Activated naive CD8-positive, alpha-beta T cell treated with anti-CD3 and anti-CD28 coated beads, Interleukin-2, amount 50 U/mL, for 16 hours (primary cell): ENCODE measurements at regions not wholly inside any gene's neighbourhood (a gene's known extent, or its start where the extent isn't known, plus 50 kb on each side); places are given as distances from the start of the nearest gene placed in this dataset.

Experiments
- DNase-seq: peaks from one replicate; pipeline ENCODE4 v3.0.0-alpha.2; 2020; ENCODE audit warnings: low read depth, low spot score

DNA sequence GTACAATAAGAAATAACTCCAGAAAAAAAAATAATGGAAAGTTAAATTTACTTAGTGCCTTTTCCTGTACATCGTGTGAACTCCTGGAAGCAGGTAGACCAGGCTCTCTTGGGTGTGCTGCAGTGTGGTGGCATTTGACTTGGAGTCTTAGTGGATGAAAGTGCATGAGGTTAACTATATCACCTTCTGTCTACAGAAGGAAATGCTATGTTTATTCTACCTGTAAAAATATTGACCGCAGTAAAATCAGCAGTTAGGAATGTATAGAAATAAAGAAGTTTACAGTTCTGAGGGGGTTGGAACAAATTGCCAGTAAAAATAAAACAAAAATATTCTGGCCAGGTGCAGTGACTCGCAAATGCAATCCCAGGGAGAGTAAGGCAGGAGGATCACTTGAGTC is 722.1 kb downstream of the LIG4 start:
- no peak for DNase-seq

- no peak for DNase-seq
These were observed 732.6 kb downstream of the LIG4 start for GRCh38 chr13:107482688-107483087.

- no peak for DNase-seq
These were observed 735.2 kb downstream of the LIG4 start for GRCh38 chr13:107480130-107480529.

DNA sequence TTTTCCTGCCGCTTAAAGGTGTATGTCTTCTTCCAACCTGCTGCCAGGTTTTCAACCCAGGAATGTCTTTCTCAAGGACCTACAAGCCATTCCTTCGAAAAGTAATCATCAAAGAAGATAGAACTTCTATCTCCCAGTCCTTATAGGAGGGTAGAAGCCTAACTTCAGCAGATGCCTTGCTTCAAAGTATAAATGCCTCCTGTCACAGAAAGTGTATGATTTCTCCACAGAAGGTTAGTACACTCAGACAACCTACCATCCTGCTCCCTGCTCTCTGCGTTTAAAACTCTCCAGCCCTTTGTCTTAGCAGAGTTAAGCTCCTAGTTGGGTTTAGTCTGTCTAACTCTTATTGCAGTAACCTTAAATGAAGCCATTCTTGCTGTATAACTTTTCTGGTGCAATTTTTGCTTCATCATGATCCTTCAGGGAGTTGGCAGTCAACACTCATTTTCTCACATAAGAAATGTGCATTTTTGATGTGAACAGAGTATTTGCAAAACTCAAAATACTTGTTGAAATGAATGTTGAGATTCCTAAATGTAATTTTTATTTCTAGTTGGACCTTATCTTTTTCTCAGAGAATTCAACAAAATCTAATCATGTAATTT is 737.5 kb downstream of the LIG4 start:
- DNase-seq, result no peak

- no peak for DNase-seq
These were observed 739.4 kb downstream of the LIG4 start for GRCh38 chr13:107475753-107476453.

GRCh38 chr13:107473253-107473652 is 742.1 kb downstream of the LIG4 start:
- DNase-seq, result no peak

DNA sequence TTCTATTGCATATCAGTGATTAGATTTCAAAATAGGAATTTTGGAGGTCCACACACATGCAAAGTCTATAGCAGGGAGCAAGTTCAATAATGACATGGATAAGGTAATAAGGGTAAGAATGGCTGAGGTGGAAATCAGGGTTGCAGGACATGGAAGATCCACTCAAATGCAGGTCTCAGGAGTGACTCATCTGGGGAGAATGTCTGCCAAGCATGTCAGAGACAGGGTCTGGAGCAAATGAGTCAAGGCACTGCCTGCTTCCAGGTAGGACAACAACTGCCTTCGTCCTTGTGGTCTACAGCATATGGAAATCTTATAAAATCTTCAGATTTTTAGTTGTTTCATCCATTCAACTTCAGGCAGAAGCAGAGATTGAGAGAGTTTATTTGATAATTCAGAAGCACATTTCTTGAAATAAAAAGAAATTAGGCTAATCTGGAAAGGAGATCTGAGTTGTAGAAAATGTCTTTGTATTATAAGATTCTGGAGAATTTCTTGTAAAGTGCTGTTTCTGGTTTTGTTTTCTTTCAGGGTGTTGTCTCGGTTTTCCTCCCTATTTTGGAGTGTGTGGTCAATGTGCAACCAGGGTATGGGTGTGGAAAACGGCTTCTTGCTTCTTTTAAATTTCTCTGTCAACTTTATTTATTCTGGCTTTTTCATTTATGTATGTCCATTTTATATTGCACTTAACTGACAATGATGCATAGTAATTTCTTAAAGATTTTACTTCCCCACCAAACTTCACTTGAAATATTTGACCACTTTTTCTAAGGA is 748.8 kb downstream of the LIG4 start:
- no peak for DNase-seq

- DNase-seq, result no peak
These were observed 752.8 kb downstream of the LIG4 start for GRCh38 chr13:107462501-107462900.

GRCh38 chr13:107461751-107462150 is 753.6 kb downstream of the LIG4 start:
- no peak for DNase-seq

- no peak for DNase-seq
These were observed 755.9 kb downstream of the LIG4 start for GRCh38 chr13:107459430-107459829.

- no peak for DNase-seq
These were observed 757.1 kb downstream of the LIG4 start for GRCh38 chr13:107458269-107458668.

DNA sequence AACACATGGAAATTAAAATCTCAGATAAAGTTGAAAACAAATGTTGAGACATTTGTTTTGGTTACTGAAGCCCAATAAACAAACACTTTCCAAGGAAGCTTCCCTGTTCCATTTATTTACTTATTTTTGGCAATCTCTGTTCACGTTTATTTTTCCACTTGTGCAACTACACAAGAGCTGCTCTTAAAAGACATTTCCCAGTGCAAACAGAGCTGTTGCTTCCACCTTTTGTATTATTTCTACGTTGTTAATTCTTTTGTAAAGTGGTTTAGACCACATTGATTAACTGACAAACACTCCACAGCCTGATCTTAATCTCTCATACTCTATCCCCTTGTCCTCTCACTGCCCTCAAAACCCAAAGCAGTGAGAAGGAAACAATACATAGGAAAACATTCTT is 757.6 kb downstream of the LIG4 start:
- DNase-seq, result no peak

- DNase-seq, result no peak
These were observed 758.9 kb downstream of the LIG4 start for GRCh38 chr13:107456431-107456830.

- no peak for DNase-seq
These were observed 762.5 kb downstream of the LIG4 start for GRCh38 chr13:107452833-107453232.

- no peak for DNase-seq
These were observed 764.4 kb downstream of the LIG4 start for GRCh38 chr13:107450931-107451330.

DNA sequence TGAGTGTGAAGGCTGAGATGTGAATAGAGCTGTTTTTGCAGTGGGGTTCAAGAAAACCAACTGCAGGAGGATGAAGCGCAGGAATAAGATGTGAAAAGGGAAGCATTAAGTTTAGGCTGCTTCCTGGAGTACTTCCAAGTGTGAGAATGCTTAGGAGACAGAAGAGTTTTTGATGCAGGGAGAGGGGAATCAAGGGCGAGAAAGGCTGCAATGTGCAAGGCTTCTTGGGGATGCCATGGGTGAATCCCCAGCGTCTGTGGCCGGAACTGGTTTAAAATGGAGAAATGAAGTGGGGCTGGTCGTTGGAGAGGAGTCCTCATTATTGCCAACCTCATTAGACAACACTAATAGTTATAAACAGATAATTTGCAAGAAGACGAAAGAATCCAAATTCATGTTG is 764.9 kb downstream of the LIG4 start:
- no peak for DNase-seq

DNA sequence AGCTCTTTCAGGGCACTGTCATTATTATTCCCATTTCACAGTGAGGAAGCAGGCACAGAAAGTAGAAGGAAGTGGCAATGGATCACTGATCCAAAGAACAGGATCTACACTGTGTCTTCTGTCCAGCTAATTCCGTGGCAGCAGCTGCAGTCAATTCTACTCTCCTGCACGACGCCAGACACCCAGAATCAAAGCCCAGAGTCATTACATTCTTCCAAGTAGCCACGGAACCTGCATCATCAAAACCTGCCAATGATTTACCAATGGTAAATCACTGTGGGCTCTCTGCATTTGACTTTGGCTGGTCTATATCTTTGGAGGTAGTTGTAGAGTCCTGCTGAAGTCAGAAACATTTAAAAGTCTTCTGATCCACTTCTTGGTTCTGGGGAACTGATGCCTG is 767.7 kb downstream of the LIG4 start:
- DNase-seq, result no peak

DNA sequence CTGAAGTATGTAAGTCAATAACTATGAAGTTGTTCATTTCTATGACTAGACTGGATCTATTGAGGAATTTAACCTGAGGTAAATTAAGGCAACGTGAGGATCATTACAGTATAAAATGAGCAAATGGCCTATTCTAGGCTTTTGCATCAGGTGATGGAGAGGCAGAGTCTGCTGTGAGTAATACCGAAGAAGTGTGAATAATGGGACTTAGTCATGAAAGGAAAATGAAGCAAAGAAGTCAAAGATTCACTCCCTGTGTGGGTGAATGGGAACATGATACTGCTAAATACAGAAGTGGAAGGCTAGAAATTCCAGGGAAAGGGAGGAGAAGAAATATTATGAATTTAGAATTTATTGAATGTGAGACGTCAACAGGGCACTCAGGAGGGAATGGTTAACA is 774.1 kb downstream of the LIG4 start:
- no peak for DNase-seq

- DNase-seq, result no peak
These were observed 777.1 kb downstream of the LIG4 start for GRCh38 chr13:107438251-107438650.

GRCh38 chr13:107434347-107434746 is 781.0 kb downstream of the LIG4 start:
- no peak for DNase-seq

DNA sequence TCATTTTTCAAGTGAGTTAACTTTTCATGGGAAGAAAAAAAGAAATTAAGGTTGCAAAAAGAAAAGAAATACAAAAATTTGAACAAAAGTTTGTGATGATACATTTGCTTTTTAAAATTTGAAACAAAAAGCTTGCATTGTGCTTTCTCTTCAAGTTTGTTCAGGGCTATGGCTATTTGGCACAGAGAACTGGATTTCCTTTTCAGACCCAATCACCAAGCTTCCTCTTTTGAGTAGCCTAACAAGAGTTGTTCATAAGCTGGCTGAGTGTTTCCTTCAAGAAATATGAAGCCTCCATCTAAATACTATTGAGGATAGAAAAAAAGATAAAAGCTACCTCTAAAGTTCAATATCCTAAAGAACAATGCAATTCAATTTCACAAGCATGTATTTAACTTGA is 787.8 kb downstream of the LIG4 start:
- no peak for DNase-seq

GRCh38 chr13:107422421-107422820 is 792.9 kb downstream of the LIG4 start:
- no peak for DNase-seq

DNA sequence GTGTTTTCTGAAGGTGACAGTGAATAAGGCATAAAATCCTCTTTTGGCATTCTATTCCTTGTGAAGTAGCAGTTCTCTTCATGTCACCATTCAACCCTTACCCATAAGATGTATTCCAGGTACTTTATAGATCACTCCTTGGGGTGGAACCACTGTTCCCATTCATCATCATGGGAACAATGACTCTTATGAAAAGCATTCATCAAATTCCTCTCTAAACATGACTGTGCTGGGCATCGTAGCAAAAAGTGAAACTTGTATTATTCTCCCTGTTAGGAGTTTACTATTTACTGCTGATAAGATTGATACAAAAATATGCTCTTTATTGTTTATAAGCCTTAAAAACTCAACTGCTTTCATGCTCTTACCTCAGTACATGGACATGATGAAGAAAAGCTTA is 793.4 kb downstream of the LIG4 start:
- DNase-seq, result no peak
